Retinal pigment epithelial cell (primary cell): ENCODE measurements at regions not wholly inside any gene's neighbourhood (a gene's known extent, or its start where the extent isn't known, plus 50 kb on each side); places are given as distances from the start of the nearest gene placed in this dataset.
"Not testable (repeated sequence)": the region's sequence is repeated elsewhere in the genome, so short reads cannot be mapped to it uniquely, and the experiment has no call there.

Experiments
- DNase-seq: peaks from one replicate; pipeline ENCODE4 v3.0.0-alpha.2; 2010; ENCODE audit warnings: low read depth
- H3K4me3 ChIP-seq: 2 replicates; pipeline ENCODE4 v1.5.1; 2011; ENCODE audit warnings: mild to moderate bottlenecking, low read length, control low read depth, moderate library complexity
- CTCF ChIP-seq: conservative IDR thresholded peaks from 2 replicates; pipeline ENCODE4 v1.5.1; 2011; ENCODE audit warnings: low read depth, low read length, control low read depth, inconsistent platforms

GRCh38 chr10:9052767-9053166, 998.3 kb downstream of the GATA3 start:
- no peak for TF ChIP-seq CTCF
- no peak overlapping the region for H3K4me3 ChIP-seq
- no peak for DNase-seq

GRCh38 chr10:9056521-9056920, 1002.0 kb downstream of the GATA3 start:
- no peak for DNase-seq
- no peak for TF ChIP-seq CTCF
- no peak overlapping the region for H3K4me3 ChIP-seq

GRCh38 chr10:9057293-9057692, 1002.8 kb downstream of the GATA3 start:
- not testable (repeated sequence) for H3K4me3 ChIP-seq, DNase-seq

- no peak for TF ChIP-seq CTCF
- DNase-seq: no peak
- H3K4me3 ChIP-seq: no peak overlapping the region
These were observed 1005.8 kb downstream of the GATA3 start for GRCh38 chr10:9060314-9060713.

GRCh38 chr10:9061871-9062270, 1007.4 kb downstream of the GATA3 start:
- DNase-seq: no peak
- no peak overlapping the region for H3K4me3 ChIP-seq
- TF ChIP-seq CTCF: no peak

- DNase-seq: no peak
- no peak overlapping the region for H3K4me3 ChIP-seq
- no peak for TF ChIP-seq CTCF
These were observed 1011.7 kb downstream of the GATA3 start for GRCh38 chr10:9066152-9066551.

- DNase-seq: no peak
- no peak for TF ChIP-seq CTCF
- no peak overlapping the region for H3K4me3 ChIP-seq
These were observed 1013.5 kb downstream of the GATA3 start for GRCh38 chr10:9068003-9068402.

- DNase-seq: no peak
- no peak for TF ChIP-seq CTCF
- H3K4me3 ChIP-seq: no peak overlapping the region
These were observed 1014.6 kb downstream of the GATA3 start for GRCh38 chr10:9069136-9069535.
